Karpas-422 (cell line): ENCODE measurements at regions not wholly inside any gene's neighbourhood (a gene's known extent, or its start where the extent isn't known, plus 50 kb on each side); places are given as distances from the start of the nearest gene placed in this dataset.

Experiments
- DNase-seq: peaks from one replicate; pipeline ENCODE4 v3.0.0-alpha.2; 2015
- H2AFZ ChIP-seq: fragments of 200-600 bp; sonication (generic); 2 replicates; pipeline ENCODE4 v1.6.1; 2014; ENCODE audit warnings: antibody characterized with exemption, low read length, mixed read lengths
- H3K27ac ChIP-seq: fragments of 200-600 bp; sonication (generic); 2 replicates; pipeline ENCODE4 v1.5.1; 2014; ENCODE audit warnings: mild to moderate bottlenecking, low read length, moderate library complexity
- H3K27me3 ChIP-seq: fragments of 200-600 bp; sonication (generic); 2 replicates; pipeline ENCODE4 v1.6.1; 2014; ENCODE audit warnings: low read length, mixed read lengths
- H3K36me3 ChIP-seq: fragments of 200-600 bp; sonication (generic); 2 replicates; pipeline ENCODE4 v1.6.1; 2014; ENCODE audit warnings: low read length, mixed read lengths; ENCODE audit not compliant: insufficient read depth
- H3K4me1 ChIP-seq: fragments of 200-600 bp; sonication (generic); 2 replicates; pipeline ENCODE4 v1.6.1; 2014; ENCODE audit warnings: mild to moderate bottlenecking, low read length, mixed read lengths
- H3K4me2 ChIP-seq: fragments of 200-600 bp; sonication (generic); 2 replicates; pipeline ENCODE4 v1.6.1; 2014; ENCODE audit warnings: low read length, low read depth, mild to moderate bottlenecking; ENCODE audit not compliant: poor library complexity, severe bottlenecking
- H3K4me3 ChIP-seq: fragments of 200-600 bp; sonication (generic); 2 replicates; pipeline ENCODE4 v1.5.1; 2014; ENCODE audit warnings: mild to moderate bottlenecking, antibody characterized with exemption, low read length, mixed read lengths
- H3K79me2 ChIP-seq: fragments of 200-600 bp; sonication (generic); 2 replicates; pipeline ENCODE4 v1.6.1; 2014; ENCODE audit warnings: mild to moderate bottlenecking, low read length, mixed read lengths
- H3K9ac ChIP-seq: fragments of 200-600 bp; sonication (generic); 2 replicates; pipeline ENCODE4 v1.6.0; 2014; ENCODE audit warnings: low read length
- H3K9me2 ChIP-seq: fragments of 200-600 bp; sonication (generic), shearing (Covaris generic); replicated peaks from 2 replicates; pipeline ENCODE4 v1.6.0; 2014; ENCODE audit warnings: mild to moderate bottlenecking, low read length, moderate library complexity; ENCODE audit not compliant: insufficient read depth
- H3K9me3 ChIP-seq: fragments of 300-700, 200-600 bp; sonication (generic); 2 replicates; pipeline ENCODE4 v1.6.1; 2014; ENCODE audit warnings: low read length, mixed read lengths
- H4K20me1 ChIP-seq: fragments of 200-600 bp; sonication (generic); 2 replicates; pipeline ENCODE4 v1.6.1; 2014; ENCODE audit warnings: mild to moderate bottlenecking, antibody characterized with exemption, low read length, low read depth; ENCODE audit not compliant: insufficient read depth

DNA sequence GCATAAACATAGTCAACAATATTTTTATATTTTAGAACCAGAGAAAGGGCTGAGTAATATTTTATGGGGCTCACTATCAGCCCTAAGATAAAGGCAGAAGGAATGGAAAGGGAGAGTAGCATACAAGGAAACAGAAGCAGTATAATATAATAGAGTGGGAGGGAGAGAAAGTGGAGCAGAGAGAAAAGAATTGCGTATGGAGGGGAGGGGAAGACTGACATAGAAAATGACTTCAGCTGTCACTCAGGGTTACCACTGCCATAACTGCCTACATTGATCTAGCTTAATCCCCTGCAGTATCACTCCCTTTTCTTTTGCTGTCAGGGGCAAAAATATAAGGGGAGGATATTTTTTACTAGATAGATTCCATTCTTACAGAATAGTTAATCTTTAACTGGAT lies 1133.5 kb upstream of the MAP3K7 start:
- no peaks in the 10 kb centered on the region for H3K4me1 ChIP-seq
- H4K20me1 ChIP-seq: no peaks in the 10 kb centered on the region
- no peak for DNase-seq
- no peaks in the 10 kb centered on the region for H3K9me2 ChIP-seq
- H3K79me2 ChIP-seq: no peaks in the 10 kb centered on the region
- no peak overlapping the region for H2AFZ ChIP-seq
- no peak overlapping the region for H3K9ac ChIP-seq
- no peaks in the 10 kb centered on the region for H3K36me3 ChIP-seq
- no peak overlapping the region for H3K4me3 ChIP-seq
- no peak overlapping the region for H3K27ac ChIP-seq
- H3K9me3 ChIP-seq: peaks cover 9% of the 10 kb centered on the region; the same call in 1 of the 2 replicates
- H3K27me3 ChIP-seq: no peaks in the 10 kb centered on the region
- H3K4me2 ChIP-seq: no peak overlapping the region

DNA sequence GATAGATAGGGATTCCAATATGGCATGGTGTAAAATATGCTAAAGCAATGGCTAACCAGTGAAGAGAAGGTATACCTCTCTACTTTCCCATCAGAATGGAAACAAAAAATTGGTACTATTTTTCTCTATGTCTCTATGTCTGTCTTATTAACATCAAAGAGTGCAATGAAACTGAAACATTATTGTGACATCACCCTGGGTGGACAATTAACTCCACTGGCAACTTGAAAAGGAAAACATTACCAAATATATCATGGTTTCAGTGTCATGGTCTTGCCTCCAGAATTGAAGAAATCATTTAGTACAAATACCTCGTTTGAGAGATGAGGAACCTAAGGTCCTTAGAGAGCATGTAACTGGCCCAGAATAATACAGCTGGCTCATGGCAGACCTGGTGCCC lies 1132.5 kb upstream of the MAP3K7 start:
- H3K4me2 ChIP-seq: no peak overlapping the region
- no peak overlapping the region for H3K4me3 ChIP-seq
- DNase-seq: no peak
- no peaks in the 10 kb centered on the region for H3K36me3 ChIP-seq
- no peaks in the 10 kb centered on the region for H3K4me1 ChIP-seq
- H3K79me2 ChIP-seq: no peaks in the 10 kb centered on the region
- no peak overlapping the region for H2AFZ ChIP-seq
- H3K9me3 ChIP-seq: peaks cover 11% of the 10 kb centered on the region; the same call in 1 of the 2 replicates
- no peak overlapping the region for H3K9ac ChIP-seq
- no peaks in the 10 kb centered on the region for H3K27me3 ChIP-seq
- H3K27ac ChIP-seq: no peak overlapping the region
- no peaks in the 10 kb centered on the region for H4K20me1 ChIP-seq
- no peaks in the 10 kb centered on the region for H3K9me2 ChIP-seq

DNA sequence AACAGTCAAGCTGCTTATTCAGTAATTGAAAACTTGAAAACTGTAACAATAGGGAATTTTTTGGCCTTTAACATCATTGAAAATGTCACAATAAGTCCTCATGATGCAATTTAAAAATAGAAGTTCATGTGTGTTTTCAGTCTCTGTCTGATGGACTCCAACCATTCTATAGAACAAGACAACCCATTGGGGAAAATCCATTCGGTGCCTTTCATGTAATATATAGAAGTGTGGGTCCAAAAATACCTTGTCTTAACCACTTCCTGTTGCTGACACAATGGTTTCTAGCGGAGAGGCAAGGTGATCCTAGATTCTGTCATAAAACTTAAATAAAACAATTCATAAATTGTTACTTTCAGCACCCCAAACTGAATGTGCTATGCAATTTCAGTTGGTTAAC lies 1131.3 kb upstream of the MAP3K7 start:
- Histone ChIP-seq H3K4me1 (no peaks in the 10 kb centered on the region), H3K4me2 (no peak overlapping the region), H3K36me3 (no peaks in the 10 kb centered on the region), H4K20me1 (no peaks in the 10 kb centered on the region), H2AFZ (no peak overlapping the region), H3K27ac (no peak overlapping the region), H3K9me2 (no peaks in the 10 kb centered on the region), H3K79me2 (no peaks in the 10 kb centered on the region), H3K27me3 (no peaks in the 10 kb centered on the region), H3K9ac (no peak overlapping the region), H3K9me3 (peaks cover 14% of the 10 kb centered on the region; the same call in 1 of the 2 replicates), H3K4me3 (no peak overlapping the region)
- DNase-seq: no peak

DNA sequence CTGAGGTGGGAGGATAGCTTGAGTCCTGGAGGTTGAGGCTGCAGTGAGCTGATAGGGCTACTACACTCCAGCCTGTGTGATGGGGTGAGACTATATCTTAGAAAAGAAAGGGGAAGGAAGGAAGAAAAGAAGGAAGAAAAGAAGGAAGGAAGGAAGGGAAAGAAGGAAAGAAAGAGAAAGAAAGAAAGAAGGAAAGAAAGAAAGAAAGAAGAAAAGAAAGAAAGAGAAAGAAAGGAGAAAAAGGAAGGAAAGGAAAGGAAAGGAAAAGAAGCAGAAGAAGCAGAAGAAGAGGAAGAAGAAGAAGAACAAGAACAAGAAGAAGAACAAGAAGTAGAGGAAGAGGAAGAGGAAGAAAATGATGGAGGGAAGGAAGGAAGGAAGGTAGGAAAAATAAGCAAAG lies 1130.2 kb upstream of the MAP3K7 start:
- DNase-seq: no peak
- Histone ChIP-seq H3K9ac (no peak overlapping the region), H3K4me2 (no peak overlapping the region), H3K27me3 (no peaks in the 10 kb centered on the region), H3K9me2 (no peaks in the 10 kb centered on the region), H3K4me1 (no peaks in the 10 kb centered on the region), H4K20me1 (no peaks in the 10 kb centered on the region), H3K79me2 (no peaks in the 10 kb centered on the region), H2AFZ (no peak overlapping the region), H3K27ac (no peak overlapping the region), H3K9me3 (peaks cover 17% of the 10 kb centered on the region; the same call in 1 of the 2 replicates), H3K4me3 (no peak overlapping the region), H3K36me3 (no peaks in the 10 kb centered on the region)

DNA sequence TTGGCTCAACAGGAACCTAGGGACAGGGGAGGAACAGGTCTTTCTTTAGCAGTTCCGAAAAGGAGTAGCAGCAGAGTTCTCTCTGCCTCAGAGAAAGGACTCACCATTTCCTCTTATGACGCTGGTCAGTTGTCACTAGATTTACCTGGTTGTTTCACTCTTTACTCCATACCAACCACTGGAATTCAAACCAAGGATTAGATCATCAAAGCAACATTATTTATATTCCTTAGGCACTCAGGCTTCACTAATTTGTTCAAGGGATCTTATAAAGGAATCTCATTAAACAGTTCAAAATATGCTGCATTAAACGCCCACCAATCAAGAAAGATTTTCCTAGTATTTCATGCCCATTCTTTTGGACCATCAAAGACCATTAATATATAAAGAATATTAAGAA lies 1129.5 kb upstream of the MAP3K7 start:
- Histone ChIP-seq H3K79me2 (no peaks in the 10 kb centered on the region), H3K27ac (no peak overlapping the region), H3K9me2 (no peaks in the 10 kb centered on the region), H4K20me1 (no peaks in the 10 kb centered on the region), H3K4me1 (no peaks in the 10 kb centered on the region), H3K9ac (no peak overlapping the region), H3K9me3 (peaks cover 14% of the 10 kb centered on the region; the same call in 1 of the 2 replicates), H3K4me3 (no peak overlapping the region), H3K36me3 (no peaks in the 10 kb centered on the region), H3K4me2 (no peak overlapping the region), H2AFZ (no peak overlapping the region), H3K27me3 (no peaks in the 10 kb centered on the region)
- DNase-seq: no peak

GRCh38 chr6:91715171-91715805 lies 1128.4 kb upstream of the MAP3K7 start:
- H3K9me2 ChIP-seq: no peaks in the 10 kb centered on the region
- H3K4me2 ChIP-seq: no peak overlapping the region
- H3K4me1 ChIP-seq: no peaks in the 10 kb centered on the region
- no peaks in the 10 kb centered on the region for H3K79me2 ChIP-seq
- H3K9me3 ChIP-seq: peaks cover 20% of the 10 kb centered on the region; the same call in 1 of the 2 replicates
- H3K9ac ChIP-seq: no peak overlapping the region
- no peak overlapping the region for H3K4me3 ChIP-seq
- no peaks in the 10 kb centered on the region for H4K20me1 ChIP-seq
- no peak overlapping the region for H2AFZ ChIP-seq
- no peak overlapping the region for H3K27ac ChIP-seq
- H3K36me3 ChIP-seq: no peaks in the 10 kb centered on the region
- DNase-seq: no peak
- H3K27me3 ChIP-seq: no peaks in the 10 kb centered on the region

DNA sequence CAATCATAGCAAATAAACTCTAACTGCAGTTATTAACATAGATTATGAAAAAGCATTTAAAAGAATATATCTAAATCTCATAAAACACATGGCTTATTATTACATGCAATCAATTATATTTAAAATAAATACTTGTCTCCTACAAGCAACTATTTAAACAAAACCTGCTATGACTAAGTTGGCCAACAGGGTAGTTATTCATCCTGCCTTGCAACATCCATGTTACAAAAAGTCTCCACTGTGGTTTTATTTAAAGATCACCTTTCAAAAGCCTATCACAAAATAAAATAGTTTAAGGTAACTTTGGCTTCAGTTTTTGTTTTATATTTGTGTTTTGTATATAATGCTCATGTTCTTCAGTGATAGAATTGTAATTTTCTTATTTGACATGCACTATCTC lies 1127.0 kb upstream of the MAP3K7 start:
- H3K36me3 ChIP-seq: no peaks in the 10 kb centered on the region

GRCh38 chr6:91711518-91711917 lies 1124.6 kb upstream of the MAP3K7 start:
- Histone ChIP-seq H3K9me2 (no peaks in the 10 kb centered on the region), H3K9ac (no peak overlapping the region), H3K27ac (no peak overlapping the region), H4K20me1 (no peaks in the 10 kb centered on the region), H3K4me1 (no peaks in the 10 kb centered on the region), H3K79me2 (no peaks in the 10 kb centered on the region), H3K4me2 (no peak overlapping the region), H3K4me3 (no peak overlapping the region), H3K36me3 (no peaks in the 10 kb centered on the region), H3K9me3 (peaks cover 19% of the 10 kb centered on the region), H3K27me3 (no peaks in the 10 kb centered on the region), H2AFZ (no peak overlapping the region)
- no peak for DNase-seq

More for the DNA sequence above, 1127.0 kb upstream of the MAP3K7 start:
- H2AFZ ChIP-seq: no peak overlapping the region
- H3K27ac ChIP-seq: no peak overlapping the region
- no peak overlapping the region for H3K4me3 ChIP-seq
- H3K9me3 ChIP-seq: peaks cover 20% of the 10 kb centered on the region; the same call in 1 of the 2 replicates
- no peaks in the 10 kb centered on the region for H4K20me1 ChIP-seq
- no peaks in the 10 kb centered on the region for H3K9me2 ChIP-seq
- no peaks in the 10 kb centered on the region for H3K79me2 ChIP-seq
- H3K4me1 ChIP-seq: no peaks in the 10 kb centered on the region
- no peak for DNase-seq
- H3K9ac ChIP-seq: no peak overlapping the region
- H3K4me2 ChIP-seq: no peak overlapping the region
- no peaks in the 10 kb centered on the region for H3K27me3 ChIP-seq
